ENCODE measurements at regions not wholly inside any gene's neighbourhood (a gene's known extent, or its start where the extent isn't known, plus 50 kb on each side); places are given as distances from the start of the nearest gene placed in this dataset.

DNA sequence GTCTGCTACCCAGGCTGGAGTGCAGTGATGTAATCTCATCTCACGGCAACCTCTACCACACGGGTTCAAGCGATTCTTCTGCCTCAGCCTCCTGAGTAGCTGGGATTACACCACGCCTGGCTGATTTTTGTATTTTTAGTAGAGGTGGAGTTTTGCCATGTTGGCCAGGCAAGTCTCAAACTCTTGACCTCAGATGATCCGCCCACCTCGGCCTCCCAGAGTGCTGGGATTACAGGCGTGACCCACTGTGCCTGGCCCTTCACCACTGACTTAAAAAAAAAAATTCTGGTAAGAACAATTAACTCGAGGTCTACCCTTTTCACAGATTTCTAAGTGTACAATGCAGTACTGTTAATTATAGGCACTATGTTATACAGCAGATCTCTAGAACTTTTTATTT, 279.4 kb downstream of the PARN start:
- TF ChIP-seq ATF3 (IDR thresholded peaks at IDR 0.05) (no peak), EZH2phosphoT487 (IDR thresholded peaks at IDR 0.05; ENCODE audit: borderline replicate concordance) (no peak), CEBPB (IDR thresholded peaks at IDR 0.05; ENCODE audit: low read depth) (no peak), SP1 (IDR thresholded peaks at IDR 0.05; ENCODE audit: low read depth) (no peak), POLR2A (IDR thresholded peaks at IDR 0.05; ENCODE audit: borderline replicate concordance, extremely low read depth, insufficient read depth, insufficient read length) (no peak)
- TF ChIP-seq, protein P1, sequence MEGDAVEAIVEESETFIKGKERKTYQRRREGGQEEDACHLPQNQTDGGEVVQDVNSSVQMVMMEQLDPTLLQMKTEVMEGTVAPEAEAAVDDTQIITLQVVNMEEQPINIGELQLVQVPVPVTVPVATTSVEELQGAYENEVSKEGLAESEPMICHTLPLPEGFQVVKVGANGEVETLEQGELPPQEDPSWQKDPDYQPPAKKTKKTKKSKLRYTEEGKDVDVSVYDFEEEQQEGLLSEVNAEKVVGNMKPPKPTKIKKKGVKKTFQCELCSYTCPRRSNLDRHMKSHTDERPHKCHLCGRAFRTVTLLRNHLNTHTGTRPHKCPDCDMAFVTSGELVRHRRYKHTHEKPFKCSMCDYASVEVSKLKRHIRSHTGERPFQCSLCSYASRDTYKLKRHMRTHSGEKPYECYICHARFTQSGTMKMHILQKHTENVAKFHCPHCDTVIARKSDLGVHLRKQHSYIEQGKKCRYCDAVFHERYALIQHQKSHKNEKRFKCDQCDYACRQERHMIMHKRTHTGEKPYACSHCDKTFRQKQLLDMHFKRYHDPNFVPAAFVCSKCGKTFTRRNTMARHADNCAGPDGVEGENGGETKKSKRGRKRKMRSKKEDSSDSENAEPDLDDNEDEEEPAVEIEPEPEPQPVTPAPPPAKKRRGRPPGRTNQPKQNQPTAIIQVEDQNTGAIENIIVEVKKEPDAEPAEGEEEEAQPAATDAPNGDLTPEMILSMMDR (IDR thresholded peaks at IDR 0.05 in 2 of 3, conservative IDR thresholded peaks at IDR 0.05 in 1 of 3; ENCODE audit: borderline replicate concordance in 1 of 3, insufficient read depth in 1 of 3, low read depth in 2 of 3, low read length in 2 of 3), result no peak
- TF ChIP-seq, protein P2, sequence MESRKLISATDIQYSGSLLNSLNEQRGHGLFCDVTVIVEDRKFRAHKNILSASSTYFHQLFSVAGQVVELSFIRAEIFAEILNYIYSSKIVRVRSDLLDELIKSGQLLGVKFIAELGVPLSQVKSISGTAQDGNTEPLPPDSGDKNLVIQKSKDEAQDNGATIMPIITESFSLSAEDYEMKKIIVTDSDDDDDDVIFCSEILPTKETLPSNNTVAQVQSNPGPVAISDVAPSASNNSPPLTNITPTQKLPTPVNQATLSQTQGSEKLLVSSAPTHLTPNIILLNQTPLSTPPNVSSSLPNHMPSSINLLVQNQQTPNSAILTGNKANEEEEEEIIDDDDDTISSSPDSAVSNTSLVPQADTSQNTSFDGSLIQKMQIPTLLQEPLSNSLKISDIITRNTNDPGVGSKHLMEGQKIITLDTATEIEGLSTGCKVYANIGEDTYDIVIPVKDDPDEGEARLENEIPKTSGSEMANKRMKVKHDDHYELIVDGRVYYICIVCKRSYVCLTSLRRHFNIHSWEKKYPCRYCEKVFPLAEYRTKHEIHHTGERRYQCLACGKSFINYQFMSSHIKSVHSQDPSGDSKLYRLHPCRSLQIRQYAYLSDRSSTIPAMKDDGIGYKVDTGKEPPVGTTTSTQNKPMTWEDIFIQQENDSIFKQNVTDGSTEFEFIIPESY (IDR thresholded peaks at IDR 0.05; ENCODE audit: extremely low read depth, insufficient replicate concordance, low read length), result no peak
